C4-2B (cell line): ENCODE measurements at regions not wholly inside any gene's neighbourhood (a gene's known extent, or its start where the extent isn't known, plus 50 kb on each side); places are given as distances from the start of the nearest gene placed in this dataset.

Experiments used
- H3K27ac ChIP-seq: fragments of 450-650 bp; 2 replicates; pipeline ENCODE4 v1.5.1; 2017
- CTCF ChIP-seq: fragments of 450-650 bp; conservative IDR thresholded peaks from 2 replicates; pipeline ENCODE4 v1.5.1; 2017; ENCODE audit warnings: mild to moderate bottlenecking
- ZFX ChIP-seq: fragments of 450-650 bp; IDR thresholded peaks from 2 replicates; pipeline ENCODE4 v1.6.1; 2017

DNA sequence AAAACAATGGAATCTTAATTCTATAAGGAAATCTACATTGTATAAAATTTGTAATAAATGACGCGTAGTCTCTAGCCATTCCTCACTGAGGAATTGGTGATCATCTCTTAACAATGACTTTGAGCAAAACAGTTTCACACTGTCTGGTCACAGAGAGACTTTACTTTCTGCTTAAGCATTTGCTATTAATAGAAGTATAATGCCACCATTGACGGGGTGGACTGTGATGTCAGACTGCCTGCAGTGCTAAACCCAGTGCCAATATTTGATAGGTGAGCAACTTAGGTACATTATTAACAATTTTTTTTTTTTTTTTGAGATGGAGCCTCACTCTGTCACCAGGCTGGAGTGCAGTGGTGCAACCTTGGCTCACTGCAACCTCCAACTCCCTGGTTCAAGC is 494.9 kb upstream of the ADAMTS9 start:
- no peak for TF ChIP-seq ZFX
- no peak for TF ChIP-seq CTCF

DNA sequence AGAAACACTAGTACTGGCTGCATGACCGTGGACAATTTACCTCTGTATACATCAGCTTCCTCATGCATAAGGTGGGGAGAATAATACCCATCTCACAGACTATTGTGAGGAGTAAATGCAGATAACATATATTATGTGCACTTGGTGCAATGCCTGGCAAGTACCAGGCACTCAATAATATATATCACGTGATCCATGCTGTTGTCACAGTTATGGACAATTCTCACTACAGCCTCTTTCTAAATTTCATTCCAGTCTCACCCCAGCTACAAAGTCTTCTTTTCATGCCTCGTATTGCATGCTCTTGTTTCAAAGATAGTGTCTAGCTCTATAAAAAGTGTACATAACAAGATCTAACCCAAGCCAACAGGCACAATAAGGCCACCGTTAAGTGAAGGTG is 494.3 kb upstream of the ADAMTS9 start:
- no peak for TF ChIP-seq ZFX
- no peak for TF ChIP-seq CTCF
- H3K27ac ChIP-seq: no peak overlapping the region

More for the DNA sequence above, 494.9 kb upstream of the ADAMTS9 start:
- no peak overlapping the region for H3K27ac ChIP-seq

DNA sequence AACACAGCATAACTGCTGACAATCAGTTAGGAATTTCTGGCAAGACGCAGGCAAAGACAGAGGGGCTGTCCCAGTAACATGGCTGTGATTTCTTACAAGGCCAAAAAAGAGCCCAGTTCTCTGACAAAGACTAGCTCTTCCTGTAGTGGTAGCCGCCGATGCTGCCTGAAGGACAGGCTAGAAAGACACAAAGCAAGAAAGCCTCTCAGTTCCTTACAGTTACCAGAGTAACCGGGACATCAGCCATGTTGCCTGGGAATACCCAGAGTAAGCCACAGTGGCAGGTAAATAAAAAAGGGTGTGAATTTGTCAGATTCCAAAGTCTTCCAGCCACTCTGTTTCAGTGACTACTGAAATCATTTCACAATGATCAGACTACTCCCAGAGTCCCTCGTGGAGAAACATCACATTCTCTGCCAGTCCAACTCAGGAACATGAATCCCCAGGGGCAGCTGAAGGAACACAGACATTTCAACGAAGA is 493.6 kb upstream of the ADAMTS9 start:
- H3K27ac ChIP-seq: no peak overlapping the region
- TF ChIP-seq ZFX: no peak
- TF ChIP-seq CTCF: no peak

GRCh38 chr3:65178703-65179102 is 490.9 kb upstream of the ADAMTS9 start:
- TF ChIP-seq ZFX (no peak), CTCF (no peak)
- H3K27ac ChIP-seq: no peak overlapping the region

GRCh38 chr3:65177960-65178376 is 490.2 kb upstream of the ADAMTS9 start:
- TF ChIP-seq CTCF (no peak), ZFX (no peak)
- H3K27ac ChIP-seq: no peak overlapping the region

DNA sequence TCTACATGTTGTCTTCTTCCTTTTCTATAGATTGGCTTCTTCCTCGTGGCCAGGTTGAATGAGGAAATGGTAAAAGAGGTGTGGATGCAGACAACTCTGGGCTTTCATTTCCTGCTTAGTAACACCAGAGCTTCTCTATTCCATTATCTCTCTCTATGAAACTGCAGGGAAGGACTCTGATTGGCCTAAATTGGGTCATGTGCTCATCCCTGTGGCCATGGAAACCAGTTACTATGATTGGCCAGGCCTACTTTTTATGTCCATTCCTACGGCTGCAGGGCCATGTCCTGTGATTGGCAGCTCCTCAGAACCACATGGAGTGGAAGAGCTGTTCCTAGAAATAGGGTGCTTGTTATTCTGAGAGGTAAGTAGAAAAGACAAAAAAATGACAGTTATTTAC is 486.9 kb upstream of the ADAMTS9 start:
- no peak for TF ChIP-seq ZFX
- TF ChIP-seq CTCF: no peak
- H3K27ac ChIP-seq: no peak overlapping the region

- TF ChIP-seq ZFX: no peak
- TF ChIP-seq CTCF: no peak
Measured at GRCh38 chr3:65173841-65174240, 486.0 kb upstream of the ADAMTS9 start.

More at GRCh38 chr3:65173841-65174240, 486.0 kb upstream of the ADAMTS9 start:
- H3K27ac ChIP-seq: no peak overlapping the region
